T-cell (primary cell): ENCODE measurements at regions not wholly inside any gene's neighbourhood (a gene's known extent, or its start where the extent isn't known, plus 50 kb on each side); places are given as distances from the start of the nearest gene placed in this dataset.

Experiments used
- ATAC-seq, 4 experiments: fragments of 200-7000 bp in 3 of 4; fragments of 150-1000 bp in 1 of 4; cut with Tn5 transposase; replicated peaks in 1 of 4; 1 replicate in 3 of 4; 2 replicates in 1 of 4; pipeline ENCODE4 v1.10.0; 2021; ENCODE audit warnings: moderate library complexity in 3 of 4, mild to moderate bottlenecking in 2 of 4, moderate number of reproducible peaks in 1 of 4
- CTCF ChIA-PET, 2 donors: fragments of 300-600 bp; sonication (Branson Sonifier 250); formaldehyde crosslinking; loops; one replicate each; lab custom pipeline; 2022; ENCODE audit warnings: antibody characterized with exemption in 2 of 2; lab: Charles Lee
- POLR2A ChIA-PET, 2 donors: fragments of 300-600 bp; sonication (Branson Sonifier 250); formaldehyde crosslinking; loops; one replicate each; lab custom pipeline; 2022; ENCODE audit warnings: antibody characterized with exemption in 2 of 2; lab: Charles Lee
- DNase-seq, 35 experiments: peaks; one replicate each; pipeline versions ENCODE4 v3.0.0 to v3.0.0-alpha.2; 2013 to 2023
- H3K27ac ChIP-seq: one replicate; pipeline ENCODE4 v1.5.1; 2013; ENCODE audit warnings: low read length
- H3K27me3 ChIP-seq, 2 experiments: replicated peaks in 1 of 2; 1 replicate in 1 of 2; 2 replicates in 1 of 2; pipeline versions ENCODE4 v1.6.1 to v1.7.0; 2013; ENCODE audit warnings: low read length in 1 of 2, mixed read lengths in 1 of 2; ENCODE audit not compliant: control insufficient read depth in 2 of 2, insufficient read depth in 2 of 2; ENCODE audit errors: extremely low read depth in 1 of 2
- H3K36me3 ChIP-seq, 2 donors: 1 replicate in 1 of 2; 2 replicates in 1 of 2; pipeline versions ENCODE4 v1.6.1 to v1.7.0; 2013; ENCODE audit warnings: low read length in 1 of 2; ENCODE audit not compliant: control insufficient read depth in 2 of 2, insufficient read depth in 1 of 2; ENCODE audit errors: extremely low read depth in 1 of 2
- H3K4me1 ChIP-seq, 2 experiments: 1 replicate in 1 of 2; 2 replicates in 1 of 2; pipeline versions ENCODE4 v1.6.1 to v1.7.0; 2013; ENCODE audit warnings: low read length in 2 of 2, mixed read lengths in 1 of 2; ENCODE audit not compliant: insufficient read depth in 2 of 2, control insufficient read depth in 1 of 2; ENCODE audit errors: extremely low read depth in 1 of 2
- H3K4me3 ChIP-seq, 2 donors: 1 replicate in 1 of 2; 2 replicates in 1 of 2; pipeline versions ENCODE4 v1.5.1 to v1.7.0; 2013; ENCODE audit warnings: mild to moderate bottlenecking in 2 of 2, low read length in 1 of 2, moderate library complexity in 1 of 2; ENCODE audit not compliant: control insufficient read depth in 1 of 2; ENCODE audit errors: extremely low read depth in 1 of 2
- H3K9me3 ChIP-seq: 2 replicates; pipeline ENCODE4 v1.7.0; 2013
- H3K27ac Mint-ChIP-seq, 2 donors: one replicate each; pipeline ENCODE4 v1.8.0; 2020 to 2021; ENCODE audit warnings: mild to moderate bottlenecking in 2 of 2, mixed read lengths in 2 of 2
- H3K27me3 Mint-ChIP-seq, 2 donors: one replicate each; pipeline ENCODE4 v1.8.0; 2021 to 2022; ENCODE audit warnings: mixed read lengths in 2 of 2
- H3K36me3 Mint-ChIP-seq: one replicate; pipeline ENCODE4 v1.8.0; 2021; ENCODE audit warnings: mixed read lengths
- H3K4me1 Mint-ChIP-seq, 3 donors: one replicate each; pipeline ENCODE4 v1.8.0; 2020 to 2022; ENCODE audit warnings: mixed read lengths in 3 of 3, mild to moderate bottlenecking in 1 of 3
- H3K4me3 Mint-ChIP-seq, 3 donors: one replicate each; pipeline ENCODE4 v1.8.0; 2020 to 2022; ENCODE audit warnings: mild to moderate bottlenecking in 3 of 3, mixed read lengths in 3 of 3, moderate library complexity in 3 of 3
- H3K9me3 Mint-ChIP-seq, 3 donors: one replicate each; pipeline ENCODE4 v1.8.0; 2020 to 2022; ENCODE audit warnings: mixed read lengths in 3 of 3
- WGBS: methylation state at CpG from one replicate; pipeline ENCODE4 v1.1.5; 2013; ENCODE audit warnings: missing lambda C conversion rate; ENCODE audit not compliant: insufficient coverage; 5-methylcytosine and 5-hydroxymethylcytosine counted together

DNA sequence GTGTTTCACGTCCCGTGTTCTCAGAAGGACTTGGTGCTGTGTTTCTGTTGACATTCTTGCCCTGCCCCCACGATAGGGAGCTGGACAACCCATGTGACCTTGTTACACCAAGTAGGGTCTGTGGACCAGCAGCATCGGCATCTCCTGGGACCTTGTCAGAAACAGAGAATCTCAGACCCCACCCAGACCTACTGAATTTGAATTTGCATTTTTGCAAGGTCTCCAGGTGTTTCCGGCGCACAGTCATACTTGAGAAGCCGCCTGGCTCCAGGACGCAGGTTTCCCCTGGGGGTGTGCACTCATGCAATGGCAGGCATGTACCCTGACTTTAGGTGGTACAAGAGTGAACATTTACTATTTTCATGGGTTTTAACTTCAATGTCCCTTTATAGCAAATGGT lies 117.9 kb downstream of the TLE3 start:
- no peaks in the 10 kb centered on the region for H3K36me3 Mint-ChIP-seq
- 74% methylated on average over 8 of the region's 8 CpGs for WGBS
- no peak overlapping the region for H3K27ac Mint-ChIP-seq
- ATAC-seq (no peak), DNase-seq (peak in 1 of 35 experiments; percentile 7)
- Histone ChIP-seq H3K9me3 (no peaks in the 10 kb centered on the region), H3K4me1 (no peaks in the 10 kb centered on the region), H3K27ac (no peak overlapping the region), H3K27me3 (peaks cover 0 to 35% of the 10 kb centered on the region in 2 experiments), H3K4me3 (no peak overlapping the region), H3K36me3 (no peaks in the 10 kb centered on the region)
- H3K4me3 Mint-ChIP-seq = no peak overlapping the region
- peaks cover 0 to 4% (median 3%) of the 10 kb centered on the region in 3 donors for H3K9me3 Mint-ChIP-seq
- CTCF ChIA-PET = interaction anchor here in 1 of 2 donors (0.6 kb wide), 1 partner anchor 117 kb away, joined by 3 read pairs; no protein-coding TSS in a partner anchor
- POLR2A ChIA-PET = interaction anchor here (0.5 to 0.6 kb wide), 2 partner anchors 222 to 241 kb away, joined by 3 to 10 read pairs; no protein-coding TSS in a partner anchor
- H3K27me3 Mint-ChIP-seq = peaks cover 0 to 38% of the 10 kb centered on the region in 2 donors
- no peaks in the 10 kb centered on the region for H3K4me1 Mint-ChIP-seq

DNA sequence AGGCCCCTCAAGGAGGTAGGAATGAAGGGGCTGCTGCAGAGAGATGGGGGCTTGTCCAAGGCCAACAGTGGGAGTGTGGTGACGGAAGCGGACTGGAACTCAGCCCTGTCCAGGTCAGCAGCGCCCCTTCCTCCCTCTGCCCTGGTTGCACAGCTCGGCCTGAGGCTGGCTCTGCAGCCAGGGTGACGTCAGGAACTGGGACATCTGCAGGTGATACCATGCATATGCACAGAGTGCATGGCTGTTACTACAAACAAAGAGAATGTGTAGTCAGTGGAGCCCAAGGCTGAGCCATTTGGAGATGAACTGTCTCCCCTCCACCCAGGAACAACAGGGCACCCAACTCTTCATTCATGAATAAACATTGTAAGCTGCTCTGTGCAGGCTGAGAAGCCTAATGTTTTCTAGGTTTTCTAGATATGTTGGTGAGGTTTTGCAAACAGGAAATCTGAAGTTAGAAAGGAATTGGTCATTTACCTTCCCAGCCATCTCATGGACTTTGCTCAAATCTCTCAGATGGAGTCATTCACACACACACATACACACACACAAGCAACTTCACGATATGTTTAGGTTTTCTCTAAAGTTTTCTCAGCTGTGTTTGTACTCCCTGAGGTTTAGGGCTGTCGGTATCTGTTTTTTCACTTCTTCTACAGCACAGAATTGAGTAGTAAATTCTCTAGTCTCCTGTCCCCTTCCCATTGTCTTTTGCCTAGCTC lies 117.2 kb downstream of the TLE3 start:
- DNase-seq = no peak
- no peak overlapping the region for H3K27ac ChIP-seq
- H3K27me3 Mint-ChIP-seq = peaks cover 0 to 37% of the 10 kb centered on the region in 2 donors
- no peaks in the 10 kb centered on the region for H3K4me1 ChIP-seq
- no peaks in the 10 kb centered on the region for H3K36me3 Mint-ChIP-seq
- ChIA-PET POLR2A (no interaction called here), CTCF (interaction anchor here in 1 of 2 donors (0.6 kb wide), 1 partner anchor 116 kb away, joined by 3 read pairs; no protein-coding TSS in a partner anchor)
- H3K4me1 Mint-ChIP-seq = no peaks in the 10 kb centered on the region
- WGBS = 80% methylated on average over 6 of the region's 7 CpGs
- ATAC-seq = no peak
- H3K27me3 ChIP-seq = peaks cover 0 to 28% of the 10 kb centered on the region in 2 experiments
- H3K36me3 ChIP-seq = no peaks in the 10 kb centered on the region
- no peak overlapping the region for H3K4me3 ChIP-seq
- H3K4me3 Mint-ChIP-seq = no peak overlapping the region
- peak overlapping the region in 1 of 2 donors; percentile 55 for H3K27ac Mint-ChIP-seq
- H3K9me3 Mint-ChIP-seq = peaks cover 0 to 4% (median 3%) of the 10 kb centered on the region in 3 donors
- H3K9me3 ChIP-seq = no peaks in the 10 kb centered on the region

- H3K27ac ChIP-seq = no peak overlapping the region
- no CpG with 5 or more reads among the region's 2 CpGs for WGBS
- ATAC-seq = no peak
- Mint-ChIP-seq H3K27ac (no peak overlapping the region), H3K27me3 (peaks cover 0 to 38% of the 10 kb centered on the region in 2 donors), H3K9me3 (peaks cover 0 to 3% (median 0%) of the 10 kb centered on the region in 3 donors), H3K4me3 (no peak overlapping the region), H3K4me1 (no peaks in the 10 kb centered on the region), H3K36me3 (no peaks in the 10 kb centered on the region)
- H3K4me3 ChIP-seq = no peak overlapping the region
- H3K9me3 ChIP-seq = no peaks in the 10 kb centered on the region
- no peaks in the 10 kb centered on the region for H3K36me3 ChIP-seq
- ChIA-PET CTCF (no interaction called here), POLR2A (no interaction called here)
- H3K4me1 ChIP-seq = no peaks in the 10 kb centered on the region
- peaks cover 0 to 27% of the 10 kb centered on the region in 2 experiments for H3K27me3 ChIP-seq
- no peak for DNase-seq
Measured at GRCh38 chr15:69982037-69982436, 115.7 kb downstream of the TLE3 start.

GRCh38 chr15:69983696-69984265 lies 113.9 kb downstream of the TLE3 start:
- H3K4me1 Mint-ChIP-seq = no peaks in the 10 kb centered on the region
- H3K27me3 ChIP-seq = peaks cover 0 to 25% of the 10 kb centered on the region in 2 experiments
- POLR2A ChIA-PET = no interaction called here
- H3K4me3 Mint-ChIP-seq = no peak overlapping the region
- H3K27ac ChIP-seq = no peak overlapping the region
- CTCF ChIA-PET = no interaction called here
- 72% methylated on average over 4 of the region's 7 CpGs for WGBS
- H3K9me3 ChIP-seq = no peaks in the 10 kb centered on the region
- H3K9me3 Mint-ChIP-seq = no peaks in the 10 kb centered on the region
- no peaks in the 10 kb centered on the region for H3K36me3 Mint-ChIP-seq
- H3K4me3 ChIP-seq = no peak overlapping the region
- no peaks in the 10 kb centered on the region for H3K36me3 ChIP-seq
- H3K4me1 ChIP-seq = no peaks in the 10 kb centered on the region
- ATAC-seq = no peak
- DNase-seq = no peak
- peaks cover 7 to 38% of the 10 kb centered on the region in 2 donors for H3K27me3 Mint-ChIP-seq
- H3K27ac Mint-ChIP-seq = no peak overlapping the region

DNA sequence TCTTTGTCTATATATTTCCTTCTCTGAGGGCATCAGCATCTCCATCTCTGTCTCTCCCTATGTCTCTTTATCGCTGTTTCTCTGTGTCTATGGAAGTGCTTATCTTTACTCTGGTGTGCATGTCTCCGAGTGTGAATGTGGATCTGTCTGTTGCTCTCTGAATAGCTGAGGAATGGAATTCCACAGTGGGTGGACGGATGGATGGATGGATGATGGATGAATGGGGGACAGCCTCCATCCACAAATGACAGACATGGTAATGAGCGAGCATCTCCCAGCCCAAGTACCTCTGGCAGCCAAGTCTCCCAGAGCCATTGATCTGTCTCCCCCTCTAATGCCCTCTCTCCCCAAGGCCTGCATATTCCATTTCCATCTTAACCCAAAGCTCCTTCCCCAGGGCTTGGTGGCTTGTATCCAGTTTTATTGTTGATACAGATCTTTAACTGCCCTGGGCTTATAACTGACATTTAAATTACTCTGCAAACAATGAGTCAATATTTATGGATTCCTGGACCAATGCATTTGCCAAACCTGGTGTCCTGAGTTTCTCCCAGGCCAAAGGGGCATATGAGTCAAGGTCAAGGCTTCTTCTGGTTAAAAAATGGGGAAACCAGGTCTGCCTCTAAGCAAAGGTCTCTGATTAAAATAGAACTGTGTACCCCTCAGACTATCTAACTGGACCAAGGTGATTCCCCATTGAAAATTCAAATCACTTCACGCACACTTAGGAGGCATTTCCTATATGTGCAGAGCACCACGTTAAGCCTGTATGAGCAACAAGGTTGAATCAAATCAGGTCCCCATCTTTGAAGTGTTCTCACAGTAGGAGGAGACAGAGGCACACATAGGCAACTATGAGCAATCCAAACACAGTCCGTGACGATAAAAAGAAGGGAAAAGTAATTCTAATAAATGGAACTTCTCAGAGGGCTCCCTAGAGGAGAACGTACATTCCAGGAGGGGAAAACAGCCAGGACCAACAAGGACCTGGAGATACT lies 109.9 kb downstream of the TLE3 start:
- CTCF ChIA-PET = no interaction called here
- no peaks in the 10 kb centered on the region for H3K36me3 ChIP-seq
- POLR2A ChIA-PET = no interaction called here
- Mint-ChIP-seq H3K27me3 (peaks cover 7 to 24% of the 10 kb centered on the region in 2 donors), H3K9me3 (no peaks in the 10 kb centered on the region), H3K4me3 (no peak overlapping the region), H3K27ac (no peak overlapping the region), H3K36me3 (no peaks in the 10 kb centered on the region), H3K4me1 (no peaks in the 10 kb centered on the region)
- ATAC-seq (no peak), DNase-seq (no peak)
- WGBS = 79% methylated on average over 2 of the region's 9 CpGs
- H3K27ac ChIP-seq = no peak overlapping the region
- H3K4me3 ChIP-seq = no peak overlapping the region
- no peaks in the 10 kb centered on the region for H3K9me3 ChIP-seq
- H3K4me1 ChIP-seq = no peaks in the 10 kb centered on the region
- H3K27me3 ChIP-seq = peaks cover 0 to 27% of the 10 kb centered on the region in 2 experiments
